ENCODE measurements at regions not wholly inside any gene's neighbourhood (a gene's known extent, or its start where the extent isn't known, plus 50 kb on each side); places are given as distances from the start of the nearest gene placed in this dataset.
A peak's percentile ranks its signal among the peaks of the same experiment; 100 is the strongest.

DNA sequence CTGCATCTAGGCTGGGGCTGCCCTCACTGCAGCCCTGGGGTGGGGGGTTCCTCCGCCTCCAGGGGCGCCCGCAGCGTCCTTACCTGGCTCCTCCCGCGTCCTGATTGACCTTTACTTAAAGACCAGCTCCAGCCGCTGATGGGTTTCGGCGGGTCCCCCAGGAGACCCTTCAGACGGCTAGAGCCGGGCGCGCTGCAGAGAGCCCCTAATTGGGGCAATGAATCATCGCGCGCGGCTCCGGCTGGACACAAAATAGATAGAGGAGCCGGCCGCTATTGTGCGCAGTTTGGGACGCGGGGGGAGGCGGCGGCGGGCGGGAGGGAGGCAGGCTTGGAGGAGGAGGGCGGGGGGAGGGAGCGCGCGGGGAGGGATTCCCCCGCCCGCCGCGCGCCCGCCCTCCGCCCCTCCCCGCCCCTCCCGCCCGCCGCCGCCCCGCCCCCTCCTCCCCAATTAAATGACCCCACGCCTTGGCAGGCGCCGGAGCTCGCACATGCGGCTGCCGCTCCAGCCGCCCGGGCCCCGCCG lies 56.5 kb upstream of the CIBAR2 start:
- DNase-seq (ENCODE audit: insufficient read length, low spot score) = peak; percentile 68
- no peak for TF ChIP-seq POU2F2 (IDR thresholded peaks at IDR 0.05; ENCODE audit: low read depth, low read length)
- TF ChIP-seq POLR2AphosphoS5 (IDR thresholded peaks at IDR 0.05; ENCODE audit: low read depth, low read length) = no peak
- TF ChIP-seq PAX5 (IDR thresholded peaks at IDR 0.05; ENCODE audit: insufficient read depth, low read length, severe bottlenecking) = no peak
- no peak for TF ChIP-seq SPI1 (IDR thresholded peaks at IDR 0.05; ENCODE audit: low read depth, low read length)
- no peak for TF ChIP-seq TAF1 (IDR thresholded peaks at IDR 0.05; ENCODE audit: low read depth, low read length)
- TF ChIP-seq POLR2A (IDR thresholded peaks at IDR 0.05; ENCODE audit: low read depth, low read length) = no peak
- no peak for FAIRE-seq

GRCh38 chr16:85169333-85170065 lies 57.2 kb upstream of the CIBAR2 start:
- no peak for FAIRE-seq
- TF ChIP-seq PAX5 (IDR thresholded peaks at IDR 0.05; ENCODE audit: insufficient read depth, low read length, severe bottlenecking) (no peak), POLR2AphosphoS5 (IDR thresholded peaks at IDR 0.05; ENCODE audit: low read depth, low read length) (no peak), POLR2A (IDR thresholded peaks at IDR 0.05; ENCODE audit: low read depth, low read length) (no peak), TAF1 (IDR thresholded peaks at IDR 0.05; ENCODE audit: low read depth, low read length) (no peak)
- peak; percentile 65 for DNase-seq (ENCODE audit: insufficient read length, low spot score)

DNA sequence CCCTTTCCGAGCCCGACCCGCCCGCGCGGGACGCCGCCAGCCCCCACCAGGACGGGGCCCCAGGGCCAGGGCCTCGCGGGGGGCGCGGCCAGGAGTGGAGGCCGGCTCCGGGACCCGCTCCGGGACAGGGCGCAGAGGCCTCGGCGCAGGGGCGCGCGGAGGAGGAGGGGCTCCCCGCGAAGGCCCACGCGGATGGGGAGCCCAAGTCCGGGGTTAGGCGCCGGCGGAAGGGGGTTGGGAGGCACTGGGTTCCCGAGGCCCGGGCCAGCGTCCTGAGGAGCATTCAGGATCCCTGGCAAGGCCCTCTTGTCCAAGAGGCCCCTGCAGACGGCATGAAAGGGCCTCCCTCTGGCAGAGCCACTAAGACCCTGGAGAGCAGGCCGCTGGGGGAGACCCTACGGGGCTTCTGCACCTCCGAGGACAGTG lies 57.8 kb upstream of the CIBAR2 start:
- no peak for DNase-seq (ENCODE audit: insufficient read length, low spot score)
- TF ChIP-seq POLR2AphosphoS5 (IDR thresholded peaks at IDR 0.05; ENCODE audit: low read depth, low read length) = no peak
- no peak for TF ChIP-seq TAF1 (IDR thresholded peaks at IDR 0.05; ENCODE audit: low read depth, low read length)
- no peak for TF ChIP-seq POLR2A (IDR thresholded peaks at IDR 0.05; ENCODE audit: low read depth, low read length)
- no peak for TF ChIP-seq POU2F2 (IDR thresholded peaks at IDR 0.05; ENCODE audit: low read depth, low read length)
- TF ChIP-seq PAX5 (IDR thresholded peaks at IDR 0.05; ENCODE audit: insufficient read depth, low read length, severe bottlenecking) = no peak
- no peak for TF ChIP-seq SPI1 (IDR thresholded peaks at IDR 0.05; ENCODE audit: low read depth, low read length)
- FAIRE-seq = no peak

DNA sequence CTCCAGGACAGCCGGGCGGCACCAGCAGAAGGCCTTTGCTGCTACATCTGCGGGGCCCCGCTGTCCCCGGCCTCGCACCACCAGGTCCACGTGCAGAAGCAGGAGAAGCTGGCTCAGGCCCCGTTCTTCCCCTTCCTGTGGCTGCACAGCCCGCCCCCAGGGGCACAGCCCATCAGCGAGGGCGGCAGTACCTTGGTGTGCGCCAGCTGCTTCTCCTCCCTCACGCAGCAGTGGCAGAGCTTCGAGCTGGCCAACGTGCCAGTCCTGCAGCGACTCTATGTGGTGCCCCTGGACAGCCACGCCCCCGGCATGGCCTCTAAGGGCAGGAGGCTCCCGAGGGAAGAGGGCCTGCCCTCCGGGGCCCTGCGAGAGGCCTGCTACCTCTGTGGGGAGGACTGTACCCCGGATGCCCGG lies 58.3 kb upstream of the CIBAR2 start:
- no peak for TF ChIP-seq PAX5 (IDR thresholded peaks at IDR 0.05; ENCODE audit: insufficient read depth, low read length, severe bottlenecking)
- no peak for FAIRE-seq

DNA sequence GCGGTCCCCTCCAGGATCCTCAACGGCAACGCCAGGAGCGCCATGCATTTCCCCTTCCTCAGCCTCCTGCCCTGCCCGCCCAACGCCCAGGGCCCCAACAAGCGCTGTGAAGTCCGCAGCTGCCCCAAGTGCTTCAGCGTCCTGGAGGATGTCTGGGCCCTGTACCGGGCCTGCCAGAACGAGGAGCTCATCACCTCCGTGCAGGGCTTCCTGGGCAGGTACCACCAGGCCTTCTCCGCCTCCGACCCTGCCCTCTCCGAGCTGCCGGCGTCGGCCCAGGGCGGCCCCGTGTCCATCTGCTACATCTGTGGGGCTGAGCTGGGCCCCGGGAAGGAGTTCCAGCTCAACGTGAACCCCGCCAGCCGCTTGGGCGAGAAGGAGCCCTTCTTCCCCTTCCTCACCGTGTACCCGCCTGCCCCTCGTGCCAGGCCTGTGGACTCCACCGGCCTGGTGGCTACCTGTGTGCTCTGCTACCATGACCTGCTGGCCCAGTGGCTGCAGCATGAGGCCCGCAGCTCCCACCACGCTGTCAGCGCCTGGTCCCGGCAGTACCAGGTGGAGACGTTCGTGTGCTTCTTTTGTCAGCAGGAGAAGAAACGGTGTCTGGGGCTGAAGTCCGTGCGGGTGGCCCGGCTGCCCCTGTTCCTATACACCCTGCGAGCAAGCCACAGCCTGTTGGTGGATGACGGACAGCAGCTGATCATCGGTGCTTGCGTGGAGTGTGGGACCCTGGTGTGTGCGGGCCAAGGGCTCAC lies 58.9 kb upstream of the CIBAR2 start:
- DNase-seq (ENCODE audit: insufficient read length, low spot score) (no peak), FAIRE-seq (no peak)
- TF ChIP-seq PAX5 (IDR thresholded peaks at IDR 0.05; ENCODE audit: insufficient read depth, low read length, severe bottlenecking) (no peak), POLR2AphosphoS5 (IDR thresholded peaks at IDR 0.05; ENCODE audit: low read depth, low read length) (no peak), POLR2A (IDR thresholded peaks at IDR 0.05; ENCODE audit: low read depth, low read length) (no peak), POU2F2 (IDR thresholded peaks at IDR 0.05; ENCODE audit: low read depth, low read length) (no peak), TAF1 (IDR thresholded peaks at IDR 0.05; ENCODE audit: low read depth, low read length) (no peak), SPI1 (IDR thresholded peaks at IDR 0.05; ENCODE audit: low read depth, low read length) (no peak)

More for the DNA sequence above, 58.3 kb upstream of the CIBAR2 start:
- no peak for DNase-seq (ENCODE audit: insufficient read length, low spot score)

DNA sequence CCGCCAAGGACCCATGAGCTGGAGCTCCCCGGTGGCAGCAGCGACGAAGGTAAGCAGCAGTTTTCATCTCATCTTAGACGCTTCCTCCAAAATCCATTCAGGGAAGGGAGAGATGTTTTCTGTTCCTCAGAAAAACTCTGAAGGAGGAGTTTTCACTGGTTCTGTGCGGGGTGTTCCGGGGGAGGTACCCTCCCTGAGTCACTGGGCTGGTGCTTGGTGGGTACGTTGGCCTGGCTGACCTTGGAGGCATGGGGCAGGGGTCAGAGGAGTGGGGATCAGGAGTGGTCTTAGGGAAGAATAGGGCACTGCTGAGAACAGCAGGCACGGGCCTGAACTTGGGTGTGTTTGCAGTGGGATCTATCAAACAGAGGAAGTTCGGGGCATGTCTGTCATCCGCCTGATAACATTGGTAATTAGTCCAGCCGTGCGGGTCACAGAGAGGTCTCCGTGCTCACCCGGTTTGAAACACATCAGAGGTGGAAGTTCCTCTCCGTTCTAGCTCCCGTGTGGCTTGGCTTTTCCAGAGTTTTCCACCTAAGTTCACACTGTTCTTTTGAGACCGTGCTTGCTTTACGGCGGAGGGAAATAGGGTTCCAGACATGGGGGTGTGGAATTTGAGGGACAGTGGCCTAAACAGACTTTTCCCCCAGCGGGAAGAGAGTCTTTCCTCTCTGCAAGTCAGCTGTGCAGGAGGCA lies 59.6 kb upstream of the CIBAR2 start:
- TF ChIP-seq PAX5 (IDR thresholded peaks at IDR 0.05; ENCODE audit: insufficient read depth, low read length, severe bottlenecking) (no peak), POLR2AphosphoS5 (IDR thresholded peaks at IDR 0.05; ENCODE audit: low read depth, low read length) (no peak), POU2F2 (IDR thresholded peaks at IDR 0.05; ENCODE audit: low read depth, low read length) (no peak), POLR2A (IDR thresholded peaks at IDR 0.05; ENCODE audit: low read depth, low read length) (no peak), SPI1 (IDR thresholded peaks at IDR 0.05; ENCODE audit: low read depth, low read length) (no peak)
- FAIRE-seq (no peak), DNase-seq (ENCODE audit: insufficient read length, low spot score) (no peak)

- no peak for DNase-seq (ENCODE audit: insufficient read length, low spot score)
- TF ChIP-seq PAX5 (IDR thresholded peaks at IDR 0.05; ENCODE audit: insufficient read depth, low read length, severe bottlenecking) = no peak
- no peak for TF ChIP-seq POU2F2 (IDR thresholded peaks at IDR 0.05; ENCODE audit: low read depth, low read length)
- no peak for TF ChIP-seq SPI1 (IDR thresholded peaks at IDR 0.05; ENCODE audit: low read depth, low read length)
- TF ChIP-seq POLR2A (IDR thresholded peaks at IDR 0.05; ENCODE audit: low read depth, low read length) = no peak
- no peak for TF ChIP-seq POLR2AphosphoS5 (IDR thresholded peaks at IDR 0.05; ENCODE audit: low read depth, low read length)
- TF ChIP-seq TAF1 (IDR thresholded peaks at IDR 0.05; ENCODE audit: low read depth, low read length) = no peak
- no peak for FAIRE-seq
Measured at GRCh38 chr16:85172455-85173145, 60.3 kb upstream of the CIBAR2 start.

- FAIRE-seq (no peak), DNase-seq (ENCODE audit: insufficient read length, low spot score) (no peak)
- no peak for TF ChIP-seq PAX5 (IDR thresholded peaks at IDR 0.05; ENCODE audit: insufficient read depth, low read length, severe bottlenecking)
- no peak for TF ChIP-seq POLR2A (IDR thresholded peaks at IDR 0.05; ENCODE audit: low read depth, low read length)
- TF ChIP-seq POU2F2 (IDR thresholded peaks at IDR 0.05; ENCODE audit: low read depth, low read length) = no peak
- TF ChIP-seq SPI1 (IDR thresholded peaks at IDR 0.05; ENCODE audit: low read depth, low read length) = no peak
- TF ChIP-seq POLR2AphosphoS5 (IDR thresholded peaks at IDR 0.05; ENCODE audit: low read depth, low read length) = no peak
- no peak for TF ChIP-seq TAF1 (IDR thresholded peaks at IDR 0.05; ENCODE audit: low read depth, low read length)
Measured at GRCh38 chr16:85173146-85173980, 61.1 kb upstream of the CIBAR2 start.

Measured in GM12891 (cell line).